SJCRH30 (cell line): ENCODE measurements at regions not wholly inside any gene's neighbourhood (a gene's known extent, or its start where the extent isn't known, plus 50 kb on each side); places are given as distances from the start of the nearest gene placed in this dataset.
"Not testable (repeated sequence)": the region's sequence is repeated elsewhere in the genome, so short reads cannot be mapped to it uniquely, and the experiment has no call there.

Experiments used
- DNase-seq, 2 experiments: peaks; one replicate each; pipeline ENCODE4 v3.0.0-alpha.2; 2015 to 2020
- H3K27ac ChIP-seq: fragments of 250-450 bp; sonication (Bioruptor Pico); 2 replicates; pipeline ENCODE4 v1.5.1; 2020; ENCODE audit warnings: mild to moderate bottlenecking, moderate library complexity
- H3K27me3 ChIP-seq: fragments of 250-450 bp; sonication (Bioruptor Pico); 2 replicates; pipeline ENCODE4 v1.5.1; 2020; ENCODE audit warnings: mild to moderate bottlenecking, moderate library complexity
- H3K36me3 ChIP-seq: fragments of 250-450 bp; sonication (Bioruptor Pico); 2 replicates; pipeline ENCODE4 v1.5.1; 2020; ENCODE audit warnings: mild to moderate bottlenecking, moderate library complexity
- H3K4me1 ChIP-seq: fragments of 250-450 bp; sonication (Bioruptor Pico); 2 replicates; pipeline ENCODE4 v1.5.1; 2020; ENCODE audit warnings: mild to moderate bottlenecking, moderate library complexity
- H3K4me3 ChIP-seq: fragments of 250-450 bp; sonication (Bioruptor Pico); 2 replicates; pipeline ENCODE4 v1.5.1; 2020; ENCODE audit warnings: mild to moderate bottlenecking, moderate library complexity
- H3K9me3 ChIP-seq: fragments of 250-450 bp; sonication (Bioruptor Pico); replicated peaks from 2 replicates; pipeline ENCODE4 v1.5.1; 2020; ENCODE audit warnings: mild to moderate bottlenecking, moderate library complexity

DNA sequence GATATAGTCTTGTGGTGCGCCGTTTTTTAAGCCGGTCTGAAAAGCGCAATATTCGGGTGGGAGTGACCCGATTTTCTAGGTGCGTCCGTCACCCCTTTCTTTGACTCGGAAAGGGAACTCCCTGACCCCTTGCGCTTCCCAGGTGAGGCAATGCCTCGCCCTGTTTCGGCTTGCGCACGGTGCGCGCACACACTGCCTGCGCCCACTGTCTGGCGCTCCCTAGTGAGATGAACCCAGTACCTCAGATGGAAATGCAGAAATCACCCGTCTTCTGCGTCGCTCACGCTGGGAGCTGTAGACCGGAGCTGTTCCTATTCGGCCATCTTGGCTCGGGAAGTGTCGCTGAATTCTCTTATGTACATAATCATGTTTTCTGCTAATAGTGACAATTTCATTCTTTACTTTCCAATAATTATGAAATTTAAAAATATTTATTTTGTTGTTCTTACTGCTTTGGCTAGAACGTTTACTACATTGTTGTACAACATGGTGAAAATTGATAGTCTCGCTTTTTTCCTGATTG, 61.2 kb upstream of the MINDY3 start:
- H3K4me3 ChIP-seq, H3K9me3 ChIP-seq, H3K4me1 ChIP-seq, H3K36me3 ChIP-seq, DNase-seq, H3K27ac ChIP-seq, H3K27me3 ChIP-seq: not testable (repeated sequence)

DNA sequence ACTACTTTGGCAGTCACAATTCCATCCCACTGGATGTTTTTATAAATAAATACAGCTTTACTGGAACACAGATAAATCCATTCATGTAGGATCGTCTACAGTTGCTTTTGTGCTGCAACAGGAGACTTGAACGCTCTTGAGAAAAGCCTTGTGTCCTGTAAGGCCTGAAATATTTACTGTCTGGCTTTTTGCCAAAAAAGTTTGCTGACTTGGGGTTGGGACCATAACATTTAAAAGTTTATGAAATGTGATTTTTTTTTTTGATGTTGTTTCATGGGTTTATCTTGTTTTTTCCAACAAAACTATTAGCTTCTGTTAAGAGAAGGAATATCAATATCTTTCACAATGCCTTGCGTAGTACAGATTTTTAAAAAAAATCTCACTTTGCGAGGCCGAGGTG, 71.1 kb upstream of the MINDY3 start:
- Histone ChIP-seq H3K36me3 (no peaks in the 10 kb centered on the region), H3K9me3 (no peaks in the 10 kb centered on the region), H3K27me3 (no peaks in the 10 kb centered on the region), H3K4me3 (no peak overlapping the region), H3K27ac (no peak overlapping the region), H3K4me1 (no peaks in the 10 kb centered on the region)
- peak in 1 of 2 experiments; percentile 1 for DNase-seq

DNA sequence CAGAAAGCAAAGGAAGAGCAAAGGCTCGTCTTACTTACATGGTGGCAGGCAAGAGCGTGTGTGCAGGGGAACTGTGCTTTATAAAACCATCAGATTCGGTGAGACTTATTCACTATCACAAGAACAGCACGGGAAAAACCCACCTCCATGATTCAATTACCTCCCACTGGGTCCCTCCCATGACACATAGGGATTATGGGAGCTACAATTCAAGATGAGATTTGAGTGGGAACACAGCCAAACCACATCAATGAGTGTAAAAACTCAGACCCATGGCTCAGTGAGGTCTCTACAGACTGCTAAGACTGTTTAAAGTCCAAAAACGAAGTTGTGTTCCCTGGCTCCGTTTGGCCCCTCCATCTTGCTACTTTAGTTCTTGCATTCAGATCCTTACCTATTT, 79.2 kb upstream of the MINDY3 start:
- DNase-seq, result peak in 1 of 2 experiments; percentile 3
- not testable (repeated sequence) for H3K27me3 ChIP-seq, H3K4me3 ChIP-seq, H3K4me1 ChIP-seq, H3K27ac ChIP-seq, H3K36me3 ChIP-seq, H3K9me3 ChIP-seq

DNA sequence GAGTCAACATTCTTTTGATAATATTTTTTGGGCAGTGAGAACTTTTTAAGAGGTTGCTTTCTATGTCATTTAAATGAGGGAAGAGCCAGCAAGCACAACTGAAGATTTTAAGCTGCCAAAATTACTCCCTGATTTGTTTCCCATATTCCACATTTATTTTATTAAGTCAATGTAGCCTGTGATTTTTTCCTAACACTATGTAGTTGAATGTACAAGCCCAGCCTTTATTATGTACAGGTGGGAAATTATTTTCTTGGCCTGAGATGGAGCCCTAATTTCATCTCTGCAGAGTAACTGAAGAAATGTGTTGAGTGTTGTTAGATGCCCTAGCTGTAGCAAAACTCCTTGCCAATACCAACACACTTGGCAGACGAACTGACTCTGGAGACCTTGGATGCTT, 83.1 kb upstream of the MINDY3 start:
- H3K4me3 ChIP-seq, result no peak overlapping the region
- H3K4me1 ChIP-seq, result no peaks in the 10 kb centered on the region
- H3K9me3 ChIP-seq, result no peaks in the 10 kb centered on the region
- no peaks in the 10 kb centered on the region for H3K36me3 ChIP-seq
- H3K27ac ChIP-seq, result no peak overlapping the region
- DNase-seq, result no peak
- no peaks in the 10 kb centered on the region for H3K27me3 ChIP-seq

DNA sequence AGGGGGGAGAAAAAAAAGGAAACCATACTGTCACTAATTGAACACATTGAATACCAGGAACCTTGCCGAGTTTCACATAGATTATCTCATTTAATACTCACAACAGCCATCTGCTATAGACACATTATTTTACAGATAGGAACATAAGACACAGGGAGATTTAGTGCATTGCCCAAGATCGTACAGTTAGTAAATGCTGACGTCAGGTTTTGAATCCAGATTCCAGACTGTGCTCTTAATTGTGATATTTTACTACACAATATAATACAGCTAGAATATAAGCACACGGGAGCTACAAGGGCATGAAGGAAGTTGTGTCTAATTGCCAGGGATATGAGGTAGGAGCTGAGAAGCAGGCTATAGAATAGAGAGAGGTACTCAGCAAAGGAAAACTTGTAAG, 93.9 kb upstream of the MINDY3 start:
- Histone ChIP-seq H3K36me3 (no peaks in the 10 kb centered on the region), H3K27me3 (no peaks in the 10 kb centered on the region), H3K4me3 (no peak overlapping the region), H3K4me1 (no peaks in the 10 kb centered on the region), H3K9me3 (no peaks in the 10 kb centered on the region), H3K27ac (no peak overlapping the region)
- DNase-seq, result no peak

DNA sequence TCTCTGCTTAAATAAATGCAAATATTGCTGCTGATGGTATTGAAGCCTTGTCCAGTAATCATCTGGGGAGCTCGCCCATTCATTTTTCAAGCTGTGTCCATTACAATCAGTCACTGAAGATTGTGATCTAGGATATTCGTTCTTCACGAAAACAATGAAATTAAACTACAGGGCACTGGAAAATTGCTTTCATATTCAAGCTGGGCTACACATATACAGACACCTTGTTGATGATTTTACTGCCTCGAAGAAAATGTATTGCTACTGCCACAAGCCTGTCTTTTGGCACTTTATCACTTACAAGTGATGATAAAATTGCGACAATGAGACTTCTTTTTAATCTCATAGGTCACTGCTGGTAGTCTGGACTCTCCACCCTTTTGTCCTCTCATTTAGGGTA, 100.0 kb upstream of the MINDY3 start:
- DNase-seq, result no peak
- Histone ChIP-seq H3K4me3 (no peak overlapping the region), H3K27me3 (no peaks in the 10 kb centered on the region), H3K27ac (no peak overlapping the region), H3K9me3 (no peaks in the 10 kb centered on the region), H3K4me1 (no peaks in the 10 kb centered on the region), H3K36me3 (no peaks in the 10 kb centered on the region)

DNA sequence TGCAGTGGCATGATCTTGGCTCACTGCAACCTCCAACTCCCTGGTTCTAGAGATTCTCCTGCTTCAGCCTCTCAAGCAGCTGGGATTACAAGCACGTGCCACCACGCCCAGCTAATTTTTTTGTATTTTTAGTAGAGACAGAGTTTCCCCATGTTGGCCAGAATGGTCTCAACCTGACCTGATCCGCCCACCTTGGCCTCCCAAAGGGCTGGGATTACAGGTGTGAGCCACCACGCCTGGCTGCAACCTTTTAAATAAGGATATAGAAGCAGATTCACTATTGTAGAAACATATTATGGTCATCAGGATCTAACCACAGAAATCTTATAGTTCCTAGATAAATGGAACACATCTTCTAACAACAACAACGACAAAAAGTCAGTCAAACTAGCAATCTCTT, 112.4 kb upstream of the MINDY3 start:
- not testable (repeated sequence) for H3K36me3 ChIP-seq, H3K9me3 ChIP-seq, H3K4me3 ChIP-seq, H3K27me3 ChIP-seq, H3K27ac ChIP-seq, H3K4me1 ChIP-seq, DNase-seq

DNA sequence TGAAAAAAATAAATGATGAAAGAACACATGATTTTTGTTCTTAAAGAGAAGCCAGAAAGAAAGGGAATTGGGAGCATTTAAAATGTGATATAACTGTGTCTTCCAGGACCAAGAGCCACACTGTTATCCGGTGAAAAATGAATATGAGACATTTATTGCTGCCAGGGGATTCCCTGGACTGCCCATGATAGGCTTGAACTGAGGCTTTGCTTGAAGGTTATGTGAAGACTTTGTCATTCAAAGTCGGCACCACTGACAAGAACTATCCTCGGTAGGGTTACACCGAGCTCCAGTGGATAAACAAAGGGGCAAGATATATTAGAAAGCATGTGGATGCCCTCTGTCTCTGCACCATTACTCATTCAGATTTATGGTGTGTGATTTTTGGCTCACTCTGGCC, 125.4 kb upstream of the MINDY3 start:
- H3K9me3 ChIP-seq, result no peaks in the 10 kb centered on the region
- no peaks in the 10 kb centered on the region for H3K4me1 ChIP-seq
- H3K4me3 ChIP-seq, result no peak overlapping the region
- no peaks in the 10 kb centered on the region for H3K27me3 ChIP-seq
- no peak for DNase-seq
- no peaks in the 10 kb centered on the region for H3K36me3 ChIP-seq
- no peak overlapping the region for H3K27ac ChIP-seq

DNA sequence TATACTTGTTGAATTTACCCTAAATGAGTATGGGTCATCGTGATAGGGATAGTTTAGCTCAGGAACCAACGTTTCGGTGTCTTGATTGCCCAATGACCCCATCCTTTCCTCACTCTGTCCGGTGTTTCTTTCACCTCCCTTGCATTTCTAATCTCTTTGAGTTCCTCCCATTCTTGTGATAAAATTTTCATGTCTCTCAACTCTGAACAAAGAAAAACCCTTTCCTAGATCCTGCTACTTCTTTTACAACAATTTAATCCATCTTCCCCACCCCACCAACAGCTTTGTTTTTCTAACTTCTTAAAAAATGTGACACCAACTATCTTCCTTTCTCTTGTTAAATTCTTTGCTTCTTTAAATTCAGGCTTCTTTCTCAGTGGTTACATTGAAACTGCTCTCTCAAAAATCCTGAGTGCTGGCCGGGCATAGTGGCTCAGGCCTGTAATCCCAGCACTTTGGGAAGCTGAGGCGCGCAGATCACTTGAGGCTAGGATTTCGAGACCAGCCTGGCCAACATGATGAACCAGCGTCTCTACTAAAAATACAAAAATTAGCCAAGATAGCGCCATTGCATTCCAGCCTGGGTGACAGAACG, 130.3 kb upstream of the MINDY3 start:
- no peaks in the 10 kb centered on the region for H3K4me1 ChIP-seq
- H3K4me3 ChIP-seq, result no peak overlapping the region
- no peaks in the 10 kb centered on the region for H3K27me3 ChIP-seq
- no peaks in the 10 kb centered on the region for H3K9me3 ChIP-seq
- H3K27ac ChIP-seq, result no peak overlapping the region
- no peaks in the 10 kb centered on the region for H3K36me3 ChIP-seq
- no peak for DNase-seq

DNA sequence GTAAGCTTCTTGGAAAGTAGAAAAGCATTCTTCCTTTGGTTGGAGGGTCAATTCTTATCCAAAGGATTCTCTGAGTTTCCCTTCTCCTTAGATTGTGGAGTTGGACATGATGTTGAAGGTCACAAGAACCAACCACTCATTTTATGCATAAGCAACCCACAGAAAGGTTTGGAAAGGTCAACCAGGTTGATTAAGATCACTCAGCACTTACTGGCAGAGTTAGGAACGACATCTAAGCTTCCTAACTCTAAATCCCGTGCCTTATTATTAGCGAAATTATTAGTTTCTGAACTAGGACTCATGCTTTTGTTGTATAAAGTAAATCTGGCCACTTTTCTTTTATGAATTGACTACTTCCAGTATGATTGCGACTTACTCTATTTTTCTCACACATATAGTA, 137.0 kb upstream of the MINDY3 start:
- Histone ChIP-seq H3K4me3 (no peak overlapping the region), H3K27me3 (no peaks in the 10 kb centered on the region)
- DNase-seq, result no peak

DNA sequence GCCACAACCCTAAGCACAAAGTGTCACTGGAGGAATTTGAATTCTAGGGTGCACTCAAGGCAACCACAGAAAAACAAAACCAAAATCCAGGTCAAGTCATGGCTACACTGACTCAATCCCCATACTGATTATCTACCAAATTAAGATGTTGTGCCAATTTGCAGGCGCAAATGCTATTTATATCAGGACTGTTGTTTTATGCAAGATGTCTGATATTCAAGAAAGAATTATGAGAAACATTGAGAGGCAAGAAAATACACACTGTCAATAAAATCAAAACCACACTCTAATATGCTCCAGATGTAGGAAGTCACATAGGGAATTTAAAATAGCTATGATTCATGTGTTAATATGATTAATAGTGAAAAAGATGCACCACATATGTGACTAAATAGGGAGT, 141.3 kb upstream of the MINDY3 start:
- DNase-seq, result no peak
- Histone ChIP-seq H3K4me3 (no peak overlapping the region), H3K27me3 (no peaks in the 10 kb centered on the region), H3K4me1 (no peaks in the 10 kb centered on the region), H3K27ac (no peak overlapping the region), H3K9me3 (no peaks in the 10 kb centered on the region), H3K36me3 (no peaks in the 10 kb centered on the region)

More for the DNA sequence above, 137.0 kb upstream of the MINDY3 start:
- Histone ChIP-seq H3K27ac (no peak overlapping the region), H3K36me3 (no peaks in the 10 kb centered on the region), H3K9me3 (no peaks in the 10 kb centered on the region), H3K4me1 (no peaks in the 10 kb centered on the region)

DNA sequence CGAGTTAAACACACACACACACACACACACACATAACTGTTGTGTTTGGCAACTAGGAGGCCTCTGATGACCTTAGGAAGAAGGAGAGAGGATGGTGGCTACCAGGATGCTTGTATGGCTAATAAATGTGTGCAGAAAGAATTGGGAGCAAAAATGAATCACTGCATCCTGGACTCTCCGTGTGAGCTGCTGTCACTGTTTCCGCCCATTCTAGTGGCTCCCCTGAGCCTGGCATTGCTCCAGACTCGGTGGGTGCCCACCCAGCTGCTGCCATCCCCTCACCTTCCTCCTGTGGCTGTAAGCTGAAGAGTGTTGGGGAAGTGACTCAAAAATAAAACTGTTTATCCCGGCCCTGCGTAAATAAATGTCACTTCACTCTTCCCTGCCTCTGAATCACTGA, 149.5 kb upstream of the MINDY3 start:
- no peak for DNase-seq
- Histone ChIP-seq H3K27ac (no peak overlapping the region), H3K4me3 (no peak overlapping the region), H3K27me3 (no peaks in the 10 kb centered on the region), H3K4me1 (no peaks in the 10 kb centered on the region), H3K36me3 (no peaks in the 10 kb centered on the region), H3K9me3 (no peaks in the 10 kb centered on the region)

DNA sequence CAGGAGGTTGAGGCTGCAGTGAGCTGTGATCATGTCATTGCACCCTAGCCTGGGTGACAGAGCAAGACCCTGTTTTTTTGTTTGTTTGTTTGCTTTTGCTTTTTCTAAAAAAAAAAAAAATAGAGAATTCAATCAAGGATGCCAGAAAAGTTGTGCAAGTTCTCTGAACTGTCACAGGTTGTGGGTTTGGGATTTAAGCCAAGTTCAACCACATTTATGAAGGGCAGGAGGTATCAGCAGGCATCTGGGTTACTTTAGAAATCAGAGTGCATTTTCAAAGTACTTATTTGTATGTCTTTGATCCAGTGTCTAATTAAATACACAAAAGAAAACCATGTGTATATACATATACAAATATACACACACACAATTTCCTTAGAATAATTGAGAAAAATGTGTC, 151.2 kb upstream of the MINDY3 start:
- no peak for DNase-seq
- Histone ChIP-seq H3K9me3 (no peaks in the 10 kb centered on the region), H3K27ac (no peak overlapping the region), H3K4me3 (no peak overlapping the region), H3K36me3 (no peaks in the 10 kb centered on the region), H3K27me3 (no peaks in the 10 kb centered on the region), H3K4me1 (no peaks in the 10 kb centered on the region)

DNA sequence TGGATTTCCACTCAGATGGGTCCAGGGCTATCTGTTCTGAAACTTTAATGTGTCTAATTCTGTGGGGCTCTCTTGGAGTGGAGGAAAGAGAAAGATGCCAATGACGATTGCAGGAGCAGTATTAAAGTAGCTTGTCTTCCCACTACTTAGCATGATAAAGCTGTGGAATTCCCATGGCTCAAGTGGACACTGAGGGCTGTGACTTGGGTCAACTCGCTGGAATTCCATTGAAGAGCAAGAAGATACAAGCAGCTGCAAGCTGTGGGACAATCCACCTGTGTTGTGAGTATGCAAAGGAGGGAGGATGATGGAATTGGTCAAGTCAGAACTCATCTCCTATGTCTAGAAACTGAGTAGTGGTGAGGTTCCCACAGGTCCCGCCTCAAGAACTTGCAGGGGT, 154.2 kb upstream of the MINDY3 start:
- DNase-seq, result no peak

DNA sequence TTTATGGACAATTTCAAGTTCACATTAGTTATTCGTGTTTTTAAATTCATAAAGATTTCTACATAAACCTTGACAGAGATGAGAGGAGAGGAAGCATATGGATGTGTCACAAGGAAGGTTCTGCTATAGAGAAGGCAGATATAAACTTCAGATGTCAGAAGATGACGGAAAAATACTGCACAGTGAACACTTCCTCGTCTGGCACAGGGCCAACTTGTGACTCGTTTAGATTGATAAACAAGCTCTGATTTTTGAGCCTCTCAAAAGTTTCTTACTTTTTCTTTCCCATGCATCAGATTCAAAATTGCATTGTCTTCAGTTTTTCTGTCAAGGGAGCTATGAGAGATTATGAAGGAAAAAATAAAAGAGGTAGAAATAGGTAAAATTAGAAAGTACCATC, 156.4 kb upstream of the MINDY3 start:
- Histone ChIP-seq H3K4me3 (no peak overlapping the region), H3K36me3 (no peaks in the 10 kb centered on the region), H3K4me1 (no peaks in the 10 kb centered on the region), H3K27me3 (no peaks in the 10 kb centered on the region), H3K9me3 (no peaks in the 10 kb centered on the region; the same call in 1 of the 2 replicates), H3K27ac (no peak overlapping the region)
- no peak for DNase-seq

More for the DNA sequence above, 154.2 kb upstream of the MINDY3 start:
- Histone ChIP-seq H3K27ac (no peak overlapping the region), H3K27me3 (no peaks in the 10 kb centered on the region), H3K9me3 (no peaks in the 10 kb centered on the region), H3K4me1 (no peaks in the 10 kb centered on the region), H3K36me3 (no peaks in the 10 kb centered on the region), H3K4me3 (no peak overlapping the region)

DNA sequence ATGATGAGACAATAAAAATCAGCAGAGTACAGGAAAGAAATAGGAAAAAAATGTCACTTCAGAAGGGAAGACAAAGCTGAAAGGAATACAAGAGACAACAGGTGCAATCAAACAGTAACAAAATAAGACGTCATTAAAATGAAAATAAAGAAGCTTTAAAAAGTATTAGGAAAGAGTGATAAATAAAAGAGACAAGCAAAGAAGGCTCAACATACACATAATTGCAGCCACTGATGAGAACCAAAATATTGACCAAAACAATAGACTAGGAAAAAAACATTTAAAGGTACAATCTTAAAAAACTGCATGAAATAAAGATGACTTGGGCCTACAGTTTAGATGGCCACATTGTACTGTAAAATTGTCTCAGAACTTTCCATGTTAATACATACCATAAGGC, 160.5 kb upstream of the MINDY3 start:
- no peaks in the 10 kb centered on the region for H3K27me3 ChIP-seq
- no peak for DNase-seq

More for the DNA sequence above, 160.5 kb upstream of the MINDY3 start:
- H3K9me3 ChIP-seq, result no peaks in the 10 kb centered on the region; the same call in 1 of the 2 replicates
- no peak overlapping the region for H3K27ac ChIP-seq
- no peak overlapping the region for H3K4me3 ChIP-seq
- H3K36me3 ChIP-seq, result no peaks in the 10 kb centered on the region
- H3K4me1 ChIP-seq, result no peaks in the 10 kb centered on the region
